Esophagus squamous epithelium (tissue), 5 donors: ENCODE measurements at regions not wholly inside any gene's neighbourhood (a gene's known extent, or its start where the extent isn't known, plus 50 kb on each side); places are given as distances from the start of the nearest gene placed in this dataset.
"Not testable (repeated sequence)": the region's sequence is repeated elsewhere in the genome, so short reads cannot be mapped to it uniquely, and the experiment has no call there.

ENCODE experiments used
- DNase-seq: peaks from one replicate; lab custom pipeline; 2025; lab: John Stamatoyannopoulos, UW
- H3K27ac ChIP-seq, 4 donors: fragments of 200-600 bp; sonication (generic); one replicate each; pipeline ENCODE4 v1.5.1; 2016 to 2019; ENCODE audit warnings: mild to moderate bottlenecking in 1 of 4
- H3K27me3 ChIP-seq, 4 donors: fragments of 200-600 bp; sonication (generic); 1 replicate in 3 of 4; 2 replicates in 1 of 4; pipeline versions ENCODE4 v1.5.1 to v1.6.0; 2017 to 2021; ENCODE audit warnings: antibody characterized with exemption in 1 of 4
- H3K36me3 ChIP-seq, 3 donors: fragments of 200-600 bp; sonication (generic); one replicate each; pipeline ENCODE4 v1.5.1; 2016 to 2019
- H3K4me1 ChIP-seq, 3 donors: fragments of 200-600 bp; sonication (generic); one replicate each; pipeline ENCODE4 v1.5.1; 2017 to 2019
- H3K4me3 ChIP-seq, 4 donors: fragments of 200-600 bp; sonication (generic); 1 replicate in 3 of 4; 2 replicates in 1 of 4; pipeline ENCODE4 v1.5.1; 2016 to 2019; ENCODE audit warnings: mild to moderate bottlenecking in 2 of 4, moderate library complexity in 1 of 4
- H3K9me3 ChIP-seq, 3 donors: fragments of 200-600 bp; sonication (generic); one replicate each; pipeline ENCODE4 v1.5.1; 2016 to 2019
- CTCF ChIP-seq, 6 experiments: fragments of 450-650 bp in 4 of 6; fragments of 200-600 bp in 2 of 6; sonication (generic) in 2 of 6; IDR thresholded peaks; one replicate each; pipeline ENCODE4 v1.5.1; 2016 to 2019; ENCODE audit warnings: antibody characterized with exemption in 6 of 6, mild to moderate bottlenecking in 4 of 6, moderate library complexity in 4 of 6
- POLR2A ChIP-seq, 4 donors: fragments of 450-650 bp; IDR thresholded peaks; one replicate each; pipeline ENCODE4 v1.6.1; 2017; ENCODE audit warnings: antibody characterized with exemption in 4 of 4, mild to moderate bottlenecking in 4 of 4, moderate library complexity in 3 of 4
- WGBS, 2 donors: methylation state at CpG; one replicate each; pipeline ENCODE4 v1.1.5; 2018; 5-methylcytosine and 5-hydroxymethylcytosine counted together
- intact Hi-C: fragments of 100-400 bp; cut with DNase I; formaldehyde crosslinking; loops from one replicate; pipeline ENCODE4 v1.15.0; 2022
- donor health status: DM: yes; HTN: yes; CAD: no.

GRCh38 chr1:14282707-14283106 is 315.8 kb upstream of the KAZN start:
- H3K27me3 ChIP-seq: no peaks in the 10 kb centered on the region
- H3K36me3 ChIP-seq: no peaks in the 10 kb centered on the region
- no peaks in the 10 kb centered on the region for H3K9me3 ChIP-seq
- intact Hi-C loops: no loop called here
- H3K4me1 ChIP-seq: peaks cover 0 to 17% (median 0%) of the 10 kb centered on the region in 3 donors
- 30 to 51% methylated on average over 5 to 7 of the region's 7 CpGs for WGBS, 2 donors
- no peak for TF ChIP-seq CTCF (IDR thresholded peaks at IDR 0.05)
- no peak for TF ChIP-seq POLR2A (IDR thresholded peaks at IDR 0.05)
- H3K27ac ChIP-seq: no peak overlapping the region
- no peak overlapping the region for H3K4me3 ChIP-seq
- DNase-seq: no peak

GRCh38 chr1:14285238-14285637 is 313.2 kb upstream of the KAZN start:
- Histone ChIP-seq H3K4me1 (peaks cover 0 to 17% (median 0%) of the 10 kb centered on the region in 3 donors), H3K4me3 (no peak overlapping the region), H3K9me3 (no peaks in the 10 kb centered on the region), H3K27ac (no peak overlapping the region), H3K27me3 (no peaks in the 10 kb centered on the region), H3K36me3 (no peaks in the 10 kb centered on the region)
- intact Hi-C loops: no loop called here
- 100% methylated on average over 2 of the region's 2 CpGs for WGBS, 2 donors
- DNase-seq: no peak
- TF ChIP-seq POLR2A (IDR thresholded peaks at IDR 0.05) (no peak), CTCF (IDR thresholded peaks at IDR 0.05) (no peak)

GRCh38 chr1:14291182-14291581 is 307.3 kb upstream of the KAZN start:
- peaks cover 0 to 28% (median 7%) of the 10 kb centered on the region in 3 donors for H3K4me1 ChIP-seq
- not testable (repeated sequence) for H3K4me3 ChIP-seq, H3K9me3 ChIP-seq, H3K27me3 ChIP-seq, DNase-seq, H3K36me3 ChIP-seq
- TF ChIP-seq CTCF (IDR thresholded peaks at IDR 0.05): peak in 1 of 6 experiments; percentile 23
- 34 to 44% methylated on average over 5 to 6 of the region's 6 CpGs for WGBS, 2 donors
- intact Hi-C loops: loop anchor here (10.0 kb wide), 1 partner anchor 156 kb away; no protein-coding TSS in a partner anchor
- peak overlapping the region in 2 of 4 donors; percentile 38 to 72 for H3K27ac ChIP-seq

- no peak for DNase-seq
Measured at GRCh38 chr1:14292520-14292919, 306.0 kb upstream of the KAZN start.

GRCh38 chr1:14294006-14294405 is 304.5 kb upstream of the KAZN start:
- TF ChIP-seq CTCF (IDR thresholded peaks at IDR 0.05) (no peak), POLR2A (IDR thresholded peaks at IDR 0.05) (no peak)
- Histone ChIP-seq H3K4me1 (peaks cover 0 to 45% (median 7%) of the 10 kb centered on the region in 3 donors), H3K4me3 (no peak overlapping the region), H3K36me3 (no peaks in the 10 kb centered on the region), H3K9me3 (no peaks in the 10 kb centered on the region), H3K27me3 (no peaks in the 10 kb centered on the region), H3K27ac (no peak overlapping the region)
- intact Hi-C loops: loop anchor here (10.0 kb wide), 1 partner anchor 159 kb away; no protein-coding TSS in a partner anchor
- WGBS, 2 donors: 83 to 100% methylated on average over 2 to 4 of the region's 5 CpGs
- DNase-seq: no peak

More at GRCh38 chr1:14292520-14292919, 306.0 kb upstream of the KAZN start:
- TF ChIP-seq POLR2A (IDR thresholded peaks at IDR 0.05) (no peak), CTCF (IDR thresholded peaks at IDR 0.05) (no peak)
- no peaks in the 10 kb centered on the region for H3K27me3 ChIP-seq
- no peak overlapping the region for H3K4me3 ChIP-seq
- no peaks in the 10 kb centered on the region for H3K36me3 ChIP-seq
- WGBS, 2 donors: 50 to 74% methylated on average over 3 to 7 of the region's 7 CpGs
- H3K27ac ChIP-seq: no peak overlapping the region
- intact Hi-C loops: loop anchor here (10.0 kb wide), 1 partner anchor 158 kb away; no protein-coding TSS in a partner anchor
- no peaks in the 10 kb centered on the region for H3K9me3 ChIP-seq
- H3K4me1 ChIP-seq: peaks cover 0 to 36% (median 7%) of the 10 kb centered on the region in 3 donors
